ENCODE measurements at regions not wholly inside any gene's neighbourhood (a gene's known extent, or its start where the extent isn't known, plus 50 kb on each side); places are given as distances from the start of the nearest gene placed in this dataset.
A peak's percentile ranks its signal among the peaks of the same experiment; 100 is the strongest.

- Histone ChIP-seq H3K27ac (no peak overlapping the region), H3K9me3 (no peaks in the 10 kb centered on the region), H3K27me3 (replicated peaks in 1 of 7) (no peaks in the 10 kb centered on the region), H3K4me3 (no peak overlapping the region), H3K4me1 (peaks cover 0 to 3% (median under 1%) of the 10 kb centered on the region in 6 donors), H3K36me3 (no peaks in the 10 kb centered on the region)
- DNase-seq = no peak
- 54 to 71% (median 56%) methylated on average over 4 of the region's 4 CpGs for WGBS, 5 donors
- intact Hi-C loops (cut with DNase I; ENCODE audit: low total_unique reads) = no loop called here
- TF ChIP-seq CTCF (IDR thresholded peaks at IDR 0.05 in 8 of 11, conservative IDR thresholded peaks at IDR 0.05 in 3 of 11) (no peak), POLR2A (IDR thresholded peaks at IDR 0.05) (no peak), POLR2AphosphoS5 (IDR thresholded peaks at IDR 0.05) (no peak)
Observed at GRCh38 chr7:106430535-106431455, 146.0 kb upstream of the NAMPT start.

GRCh38 chr7:106430103-106430502 is 145.3 kb upstream of the NAMPT start:
- intact Hi-C loops (cut with DNase I; ENCODE audit: low total_unique reads) = no loop called here
- Histone ChIP-seq H3K27me3 (replicated peaks in 1 of 7) (no peaks in the 10 kb centered on the region), H3K4me1 (peaks cover 5 to 9% (median 7%) of the 10 kb centered on the region in 6 donors), H3K9me3 (no peaks in the 10 kb centered on the region), H3K36me3 (no peaks in the 10 kb centered on the region), H3K4me3 (no peak overlapping the region), H3K27ac (no peak overlapping the region)
- 74 to 90% (median 85%) methylated on average over 4 of the region's 4 CpGs for WGBS, 5 donors
- DNase-seq = no peak
- TF ChIP-seq POLR2A (IDR thresholded peaks at IDR 0.05) = no peak
- no peak for TF ChIP-seq CTCF (IDR thresholded peaks at IDR 0.05 in 8 of 11, conservative IDR thresholded peaks at IDR 0.05 in 3 of 11)
- no peak for TF ChIP-seq POLR2AphosphoS5 (IDR thresholded peaks at IDR 0.05)

- peaks cover 10 to 41% (median 25%) of the 10 kb centered on the region in 6 donors for H3K4me1 ChIP-seq
- TF ChIP-seq POLR2AphosphoS5 (IDR thresholded peaks at IDR 0.05) (no peak), POLR2A (IDR thresholded peaks at IDR 0.05) (no peak), CTCF (IDR thresholded peaks at IDR 0.05 in 8 of 11, conservative IDR thresholded peaks at IDR 0.05 in 3 of 11) (no peak)
- no peak for DNase-seq
- WGBS, 5 donors = 77 to 88% (median 87%) methylated on average over 7 of the region's 7 CpGs
- H3K36me3 ChIP-seq = no peaks in the 10 kb centered on the region
- intact Hi-C loops (cut with DNase I; ENCODE audit: low total_unique reads) = no loop called here
- H3K27ac ChIP-seq = peak overlapping the region in 5 of 8 donors; percentile 86 to 95 (median 92)
- H3K4me3 ChIP-seq = peak overlapping the region in 3 of 8 donors; percentile 6 to 60 (median 16)
- H3K9me3 ChIP-seq = no peaks in the 10 kb centered on the region
- peaks cover 0 to 3% (median 0%) of the 10 kb centered on the region in 7 donors for H3K27me3 ChIP-seq (replicated peaks in 1 of 7)
Observed at GRCh38 chr7:106426803-106427202, 142.0 kb upstream of the NAMPT start.

- peaks cover 13 to 56% (median 37%) of the 10 kb centered on the region in 6 donors for H3K4me1 ChIP-seq
- TF ChIP-seq CTCF (IDR thresholded peaks at IDR 0.05 in 8 of 11, conservative IDR thresholded peaks at IDR 0.05 in 3 of 11) (peak in 1 of 11 experiments; percentile 17), POLR2AphosphoS5 (IDR thresholded peaks at IDR 0.05) (peak in 2 of 3 donors; percentile 14 to 91), POLR2A (IDR thresholded peaks at IDR 0.05) (no peak)
- no peaks in the 10 kb centered on the region for H3K36me3 ChIP-seq
- intact Hi-C loops (cut with DNase I; ENCODE audit: low total_unique reads) = no loop called here
- 13 to 28% (median 16%) methylated on average over 7 of the region's 7 CpGs for WGBS, 5 donors
- no peaks in the 10 kb centered on the region for H3K9me3 ChIP-seq
- peaks cover 0 to 3% (median 0%) of the 10 kb centered on the region in 7 donors for H3K27me3 ChIP-seq (replicated peaks in 1 of 7)
- H3K27ac ChIP-seq = peak overlapping the region; percentile 46 to 95 (median 88)
- no peak for DNase-seq
- H3K4me3 ChIP-seq = peak overlapping the region in 3 of 8 donors; percentile 8 to 60 (median 16)
Observed at GRCh38 chr7:106425017-106425719, 140.4 kb upstream of the NAMPT start.

Data from spleen (tissue), 11 donors.